HEK293T (cell line): ENCODE measurements at regions not wholly inside any gene's neighbourhood (a gene's known extent, or its start where the extent isn't known, plus 50 kb on each side); places are given as distances from the start of the nearest gene placed in this dataset.

ENCODE experiments used
- CTCF ChIA-PET: fragments of 350-600 bp; formaldehyde crosslinking; extraction: SDS; loops from one replicate; lab custom pipeline; 2021; ENCODE audit warnings: antibody characterized with exemption, inconsistent platforms; lab: Yijun Ruan, JAX
- POLR2A ChIA-PET: fragments of 350-600 bp; formaldehyde crosslinking; extraction: SDS; loops from one replicate; lab custom pipeline; 2020; ENCODE audit warnings: antibody characterized with exemption, inconsistent platforms; lab: Yijun Ruan, JAX
- DNase-seq: peaks from one replicate; pipeline ENCODE4 v3.0.0; 2012; ENCODE audit warnings: mixed read lengths; ENCODE audit errors: extremely low spot score
- ARNT ChIP-seq: fragments of 450-650 bp; IDR thresholded peaks from 2 replicates; pipeline ENCODE4 v1.6.1; 2017; ENCODE audit warnings: mild to moderate bottlenecking
- BHLHE40 ChIP-seq: fragments of 450-650 bp; IDR thresholded peaks from 2 replicates; pipeline ENCODE4 v1.6.1; 2016; ENCODE audit warnings: mild to moderate bottlenecking, moderate library complexity, borderline replicate concordance
- CTBP1 ChIP-seq: fragments of 450-650 bp; IDR thresholded peaks from 2 replicates; pipeline ENCODE4 v1.6.1; 2016; ENCODE audit warnings: borderline replicate concordance
- ELF4 ChIP-seq: fragments of 450-650 bp; IDR thresholded peaks from 2 replicates; pipeline ENCODE4 v1.6.1; 2017; ENCODE audit warnings: antibody characterized with exemption
- FOXA1 ChIP-seq: fragments of 450-650 bp; IDR thresholded peaks from 2 replicates; pipeline ENCODE4 v1.6.1; 2016; ENCODE audit warnings: mild to moderate bottlenecking
- FOXK2 ChIP-seq: fragments of 450-650 bp; IDR thresholded peaks from 2 replicates; pipeline ENCODE4 v1.6.1; 2016; ENCODE audit warnings: mild to moderate bottlenecking
- FOXM1 ChIP-seq: fragments of 450-650 bp; IDR thresholded peaks from 2 replicates; pipeline ENCODE4 v1.6.1; 2017; ENCODE audit warnings: mild to moderate bottlenecking, borderline replicate concordance
- HDGF ChIP-seq: fragments of 450-650 bp; IDR thresholded peaks from 2 replicates; pipeline ENCODE4 v1.6.1; 2017; ENCODE audit warnings: antibody characterized with exemption, borderline replicate concordance
- L3MBTL2 ChIP-seq: fragments of 450-650 bp; conservative IDR thresholded peaks from 2 replicates; pipeline ENCODE4 v1.6.1; 2016; ENCODE audit warnings: mild to moderate bottlenecking
- LEF1 ChIP-seq: fragments of 450-650 bp; IDR thresholded peaks from 2 replicates; pipeline ENCODE4 v1.6.1; 2017; ENCODE audit warnings: mild to moderate bottlenecking, borderline replicate concordance
- NFRKB ChIP-seq: fragments of 450-650 bp; IDR thresholded peaks from 2 replicates; pipeline ENCODE4 v1.6.1; 2016; ENCODE audit warnings: mild to moderate bottlenecking, moderate library complexity
- PKNOX1 ChIP-seq: fragments of 450-650 bp; IDR thresholded peaks from 2 replicates; pipeline ENCODE4 v1.6.1; 2016
- SP1 ChIP-seq: fragments of 450-650 bp; IDR thresholded peaks from 2 replicates; pipeline ENCODE4 v1.6.1; 2017
- SUZ12 ChIP-seq: fragments of 450-650 bp; IDR thresholded peaks from 2 replicates; pipeline ENCODE4 v1.6.1; 2016; ENCODE audit warnings: mild to moderate bottlenecking
- TARDBP ChIP-seq: fragments of 450-650 bp; IDR thresholded peaks from 2 replicates; pipeline ENCODE4 v1.6.1; 2016
- ZNF384 ChIP-seq: fragments of 450-650 bp; IDR thresholded peaks from 2 replicates; pipeline ENCODE4 v1.6.1; 2016

- CTCF ChIA-PET = no interaction called here
- POLR2A ChIA-PET = no interaction called here
- TF ChIP-seq ZNF384 (no peak), FOXK2 (no peak), SP1 (no peak), LEF1 (no peak), BHLHE40 (no peak)
- DNase-seq = no peak
Measured at GRCh38 chr1:201652181-201652580, 113.3 kb downstream of the NAV1 start.

GRCh38 chr1:201653233-201653632 is 114.3 kb downstream of the NAV1 start:
- no peak for DNase-seq
- ChIA-PET POLR2A (no interaction called here), CTCF (interaction anchor here (0.8 kb wide), 1 partner anchor 140 kb away, joined by 4 read pairs; no protein-coding TSS in a partner anchor)
- no peak for TF ChIP-seq FOXM1
- TF ChIP-seq L3MBTL2 = no peak
- no peak for TF ChIP-seq BHLHE40
- TF ChIP-seq NFRKB = no peak
- no peak for TF ChIP-seq CTBP1
- TF ChIP-seq ELF4 = no peak
- TF ChIP-seq HDGF = no peak
- TF ChIP-seq ARNT = no peak
- TF ChIP-seq SP1 = no peak

GRCh38 chr1:201653883-201654282 is 115.0 kb downstream of the NAV1 start:
- DNase-seq = no peak
- CTCF ChIA-PET = interaction anchor here (0.8 kb wide), 1 partner anchor 139 kb away, joined by 4 read pairs; no protein-coding TSS in a partner anchor
- POLR2A ChIA-PET = no interaction called here
- TF ChIP-seq ARNT (no peak), HDGF (no peak), L3MBTL2 (no peak), FOXA1 (no peak), LEF1 (no peak), FOXM1 (no peak), CTBP1 (no peak), ELF4 (no peak), SUZ12 (no peak), ZNF384 (no peak), NFRKB (no peak), TARDBP (no peak), SP1 (no peak), BHLHE40 (no peak), PKNOX1 (no peak), FOXK2 (no peak)

- DNase-seq = no peak
- ChIA-PET POLR2A (no interaction called here), CTCF (interaction anchor here (0.6 kb wide), 1 partner anchor 19 kb away, joined by 3 read pairs; no protein-coding TSS in a partner anchor)
- no peak for TF ChIP-seq NFRKB
- TF ChIP-seq L3MBTL2 = no peak
- TF ChIP-seq FOXM1 = no peak
- no peak for TF ChIP-seq ARNT
- no peak for TF ChIP-seq SP1
- no peak for TF ChIP-seq FOXK2
- no peak for TF ChIP-seq LEF1
- TF ChIP-seq HDGF = no peak
- TF ChIP-seq SUZ12 = no peak
- no peak for TF ChIP-seq TARDBP
- TF ChIP-seq BHLHE40 = no peak
- TF ChIP-seq FOXA1 = no peak
- no peak for TF ChIP-seq ELF4
- TF ChIP-seq ZNF384 = no peak
Measured at GRCh38 chr1:201655243-201655642, 116.3 kb downstream of the NAV1 start.

GRCh38 chr1:201655910-201656309 is 117.0 kb downstream of the NAV1 start:
- CTCF ChIA-PET = no interaction called here
- POLR2A ChIA-PET = no interaction called here
- DNase-seq = no peak
- no peak for TF ChIP-seq SP1
- TF ChIP-seq ARNT = no peak
- TF ChIP-seq FOXA1 = no peak
- TF ChIP-seq L3MBTL2 = no peak
- TF ChIP-seq ELF4 = no peak
- no peak for TF ChIP-seq ZNF384
- no peak for TF ChIP-seq LEF1
- no peak for TF ChIP-seq BHLHE40
- no peak for TF ChIP-seq SUZ12
- no peak for TF ChIP-seq PKNOX1

- DNase-seq = peak; percentile 53
- CTCF ChIA-PET = no interaction called here
- POLR2A ChIA-PET = no interaction called here
- TF ChIP-seq SUZ12 (no peak), PKNOX1 (no peak), SP1 (no peak), L3MBTL2 (no peak), LEF1 (no peak), ZNF384 (no peak), ELF4 (no peak), FOXK2 (no peak), TARDBP (no peak), CTBP1 (no peak), FOXA1 (no peak), BHLHE40 (no peak), ARNT (no peak), HDGF (no peak), FOXM1 (no peak), NFRKB (no peak)
Measured at GRCh38 chr1:201656311-201657032, 117.5 kb downstream of the NAV1 start.
